Calu3 (cell line): ENCODE measurements at regions not wholly inside any gene's neighbourhood (a gene's known extent, or its start where the extent isn't known, plus 50 kb on each side); places are given as distances from the start of the nearest gene placed in this dataset.

Source experiments
- BruUV-seq: library from RNA; stranded (reverse); fragments of 400-500 nt; replicated peaks from 2 replicates; lab custom pipeline; 2021; lab: Mats Ljungman, UMichigan
- CTCF ChIA-PET: fragments of 300-600 bp; sonication (Branson Sonifier 250); formaldehyde crosslinking; loops from one replicate; lab custom pipeline; 2022; ENCODE audit warnings: antibody characterized with exemption; lab: Charles Lee
- DNase-seq: peaks from one replicate; pipeline ENCODE4 v3.0.0; 2022
- H3K27ac Mint-ChIP-seq: one replicate; pipeline ENCODE4 v1.8.0; 2022; ENCODE audit warnings: mixed read lengths; ENCODE audit not compliant: unreplicated experiment
- H3K27me3 Mint-ChIP-seq: one replicate; pipeline ENCODE4 v1.8.0; 2022; ENCODE audit warnings: mixed read lengths; ENCODE audit not compliant: unreplicated experiment
- H3K36me3 Mint-ChIP-seq: one replicate; pipeline ENCODE4 v1.8.0; 2022; ENCODE audit warnings: mild to moderate bottlenecking, moderate library complexity, mixed read lengths; ENCODE audit not compliant: insufficient read depth, unreplicated experiment
- H3K4me1 Mint-ChIP-seq: one replicate; pipeline ENCODE4 v1.8.0; 2022; ENCODE audit warnings: mild to moderate bottlenecking, low read depth, mixed read lengths; ENCODE audit not compliant: unreplicated experiment
- H3K4me3 Mint-ChIP-seq: one replicate; pipeline ENCODE4 v1.8.0; 2022; ENCODE audit warnings: mild to moderate bottlenecking, low read depth, moderate library complexity, mixed read lengths; ENCODE audit not compliant: unreplicated experiment
- H3K9me3 Mint-ChIP-seq: one replicate; pipeline ENCODE4 v1.8.0; 2022; ENCODE audit warnings: low read depth, mixed read lengths; ENCODE audit not compliant: unreplicated experiment
- CTCF ChIP-seq: fragments of 200-600 bp; IDR thresholded peaks from one replicate; pipeline ENCODE4 v1.8.0; 2022; ENCODE audit warnings: antibody characterized with exemption; ENCODE audit not compliant: unreplicated experiment
- intact Hi-C: fragments of 100-400 bp; cut with micrococcal nuclease; formaldehyde crosslinking; loops from one replicate; pipeline ENCODE4 v1.10.0; 2022; ENCODE audit not compliant: unreplicated experiment

- intact Hi-C loops = no loop called here
- no peaks in the 10 kb centered on the region for H3K36me3 Mint-ChIP-seq
- H3K4me3 Mint-ChIP-seq = no peak overlapping the region
- CTCF ChIA-PET = no interaction called here
- no peaks in the 10 kb centered on the region for H3K27me3 Mint-ChIP-seq
- no TSS peak for BruUV-seq
- H3K4me1 Mint-ChIP-seq = no peaks in the 10 kb centered on the region
- no peaks in the 10 kb centered on the region for H3K9me3 Mint-ChIP-seq
- H3K27ac Mint-ChIP-seq = no peak overlapping the region
- no peak for TF ChIP-seq CTCF
- no peak for DNase-seq
Observed at GRCh38 chr3:67196677-67197076, 198.6 kb downstream of the KBTBD8 start.

GRCh38 chr3:67198374-67198773 is 200.3 kb downstream of the KBTBD8 start:
- DNase-seq = no peak
- intact Hi-C loops = no loop called here
- CTCF ChIA-PET = no interaction called here
- no peaks in the 10 kb centered on the region for H3K4me1 Mint-ChIP-seq
- H3K4me3 Mint-ChIP-seq = no peak overlapping the region
- BruUV-seq = no TSS peak
- H3K9me3 Mint-ChIP-seq = no peaks in the 10 kb centered on the region
- H3K27ac Mint-ChIP-seq = no peak overlapping the region
- H3K27me3 Mint-ChIP-seq = no peaks in the 10 kb centered on the region
- no peaks in the 10 kb centered on the region for H3K36me3 Mint-ChIP-seq
- no peak for TF ChIP-seq CTCF

DNA sequence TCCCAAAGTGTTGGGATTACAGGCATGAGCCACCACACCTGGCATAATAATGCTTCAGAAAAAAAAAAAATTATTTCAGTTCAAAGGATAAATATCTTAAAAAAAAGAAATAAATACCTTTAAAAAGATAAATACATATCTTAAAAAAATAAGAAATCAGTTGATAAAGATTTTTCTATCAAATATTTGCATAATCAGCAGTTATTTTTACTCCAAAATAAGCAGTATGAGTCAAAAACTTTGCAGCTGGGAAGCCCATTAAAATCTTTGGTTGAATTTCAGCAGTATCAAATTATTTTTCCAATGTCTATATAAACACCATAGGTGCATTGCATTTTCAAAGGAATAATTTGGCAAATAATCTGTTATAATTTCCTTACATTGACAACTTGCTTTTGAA is 202.5 kb downstream of the KBTBD8 start:
- Mint-ChIP-seq H3K4me3 (no peak overlapping the region), H3K27ac (no peak overlapping the region), H3K9me3 (no peaks in the 10 kb centered on the region), H3K27me3 (no peaks in the 10 kb centered on the region), H3K4me1 (no peaks in the 10 kb centered on the region), H3K36me3 (no peaks in the 10 kb centered on the region)
- intact Hi-C loops = no loop called here
- DNase-seq = no peak
- CTCF ChIA-PET = no interaction called here
- no TSS peak for BruUV-seq
- no peak for TF ChIP-seq CTCF

- Mint-ChIP-seq H3K4me3 (no peak overlapping the region), H3K36me3 (no peaks in the 10 kb centered on the region), H3K27ac (no peak overlapping the region), H3K27me3 (no peaks in the 10 kb centered on the region), H3K9me3 (no peaks in the 10 kb centered on the region), H3K4me1 (no peaks in the 10 kb centered on the region)
- TF ChIP-seq CTCF = no peak
- CTCF ChIA-PET = no interaction called here
- intact Hi-C loops = no loop called here
- no TSS peak for BruUV-seq
- DNase-seq = no peak
Observed at GRCh38 chr3:67201026-67201425, 202.9 kb downstream of the KBTBD8 start.
